ENCODE measurements at regions not wholly inside any gene's neighbourhood (a gene's known extent, or its start where the extent isn't known, plus 50 kb on each side); places are given as distances from the start of the nearest gene placed in this dataset.
"Not testable (repeated sequence)": the region's sequence is repeated elsewhere in the genome, so short reads cannot be mapped to it uniquely, and the experiment has no call there.

GRCh38 chr2:142827170-142827569 is 50.3 kb upstream of the KYNU start:
- ATAC-seq: no peak
- no peak for DNase-seq

- DNase-seq: no peak
- no peak for ATAC-seq
Observed at GRCh38 chr2:142825861-142826260, 51.6 kb upstream of the KYNU start.

GRCh38 chr2:142824756-142825155 is 52.7 kb upstream of the KYNU start:
- ATAC-seq (no peak), DNase-seq (no peak)

DNA sequence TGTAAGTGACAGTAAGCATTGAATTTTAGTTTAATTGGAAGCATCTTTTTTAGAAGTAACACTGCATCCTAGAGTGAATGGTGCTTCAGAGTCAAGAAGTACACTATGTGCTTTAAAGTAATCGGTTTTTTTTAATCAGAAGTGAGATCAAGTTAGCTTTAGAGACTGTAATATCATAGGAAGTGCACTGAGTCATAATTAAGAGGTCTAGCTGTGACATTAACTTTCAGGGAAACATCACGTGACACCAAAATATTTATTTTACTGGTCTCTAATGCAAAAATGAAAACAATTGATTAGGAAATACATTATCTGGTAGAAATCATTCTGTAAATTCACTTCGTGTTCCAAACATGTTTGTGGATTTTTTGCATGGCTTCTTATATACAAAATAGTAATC is 55.3 kb upstream of the KYNU start:
- ATAC-seq (no peak), DNase-seq (no peak)

- DNase-seq: no peak
- no peak for ATAC-seq
Observed at GRCh38 chr2:142819411-142819810, 58.1 kb upstream of the KYNU start.

DNA sequence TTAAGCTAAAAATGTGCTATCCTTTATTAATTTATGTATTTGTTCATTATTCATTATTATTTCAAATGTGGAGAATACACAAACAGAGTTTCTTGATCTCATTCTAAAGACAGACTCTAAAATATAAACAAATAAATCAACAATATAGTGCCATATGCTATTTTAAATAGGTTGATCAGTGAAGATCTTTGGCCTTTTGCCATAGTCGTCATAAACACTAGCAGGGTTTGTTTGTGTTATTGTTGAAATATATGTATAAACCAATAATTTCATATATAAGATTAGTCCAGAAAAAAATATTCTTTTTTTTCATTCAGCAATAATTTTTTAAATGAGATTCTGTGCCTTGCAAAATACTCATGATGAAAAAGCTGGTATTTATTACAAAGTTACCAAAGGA is 62.1 kb upstream of the KYNU start:
- no peak for ATAC-seq

GRCh38 chr2:142813830-142814829 is 63.3 kb upstream of the KYNU start:
- ATAC-seq (no peak), DNase-seq (no peak)

More for the DNA sequence above, 62.1 kb upstream of the KYNU start:
- DNase-seq: no peak

DNA sequence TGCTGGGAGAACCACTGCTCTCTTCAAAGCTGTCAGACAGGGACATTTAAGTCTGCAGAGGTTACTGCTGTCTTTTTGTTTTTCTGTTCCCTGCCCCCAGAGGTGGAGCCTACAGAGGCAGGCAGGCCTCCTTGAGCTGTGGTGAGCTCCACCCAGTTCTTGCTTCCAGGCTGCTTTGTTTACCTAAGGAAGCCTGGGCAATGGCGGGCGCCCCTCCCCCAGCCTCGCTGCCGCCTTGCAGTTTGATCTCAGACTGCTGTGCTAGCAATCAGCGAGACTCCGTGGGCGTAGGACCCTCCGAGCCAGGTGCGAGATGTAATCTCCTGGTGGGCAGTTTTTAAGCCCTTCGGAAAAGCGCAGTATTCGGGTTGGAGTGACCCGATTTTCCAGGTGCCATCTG is 65.8 kb upstream of the KYNU start:
- not testable (repeated sequence) for DNase-seq, ATAC-seq

DNA sequence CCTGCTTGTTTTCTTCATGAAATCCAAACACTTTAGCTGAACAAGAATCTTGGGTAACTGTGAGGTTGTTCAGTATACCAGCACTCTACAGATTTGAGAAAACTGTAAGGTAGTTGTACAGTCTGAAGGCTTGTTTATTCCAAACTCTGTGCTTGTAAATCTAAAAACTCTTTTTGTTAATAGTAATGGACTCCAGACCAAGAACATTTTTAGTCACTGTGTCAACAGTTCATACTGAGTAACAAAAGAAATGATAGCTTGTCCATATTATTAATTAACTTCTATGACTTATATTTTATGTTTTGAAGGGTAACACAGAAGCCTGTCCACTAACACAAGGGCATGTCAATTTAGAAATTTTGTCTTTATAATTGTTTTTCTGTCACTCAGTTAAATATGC is 72.2 kb upstream of the KYNU start:
- no peak for ATAC-seq
- no peak for DNase-seq

DNA sequence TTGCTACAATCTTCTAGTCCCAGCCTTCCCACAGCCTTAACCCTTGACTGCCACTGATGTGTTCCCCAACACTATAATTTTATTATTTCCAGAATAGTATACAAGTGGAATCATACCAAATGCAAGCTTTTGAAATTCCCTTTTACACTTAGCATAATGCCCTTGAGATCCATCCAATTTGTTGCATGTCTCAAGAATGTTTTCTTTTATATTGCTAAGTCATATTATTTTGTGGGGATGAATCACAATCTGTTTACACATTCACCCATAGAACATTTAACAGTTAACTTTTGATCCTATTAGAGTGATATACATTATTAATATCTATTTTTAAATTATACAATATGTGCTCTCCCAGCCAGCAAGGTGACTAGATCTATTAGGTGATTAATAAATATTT is 74.3 kb upstream of the KYNU start:
- DNase-seq (no peak), ATAC-seq (no peak)

- DNase-seq: no peak
- ATAC-seq: no peak
Observed at GRCh38 chr2:142796588-142796987, 80.9 kb upstream of the KYNU start.

DNA sequence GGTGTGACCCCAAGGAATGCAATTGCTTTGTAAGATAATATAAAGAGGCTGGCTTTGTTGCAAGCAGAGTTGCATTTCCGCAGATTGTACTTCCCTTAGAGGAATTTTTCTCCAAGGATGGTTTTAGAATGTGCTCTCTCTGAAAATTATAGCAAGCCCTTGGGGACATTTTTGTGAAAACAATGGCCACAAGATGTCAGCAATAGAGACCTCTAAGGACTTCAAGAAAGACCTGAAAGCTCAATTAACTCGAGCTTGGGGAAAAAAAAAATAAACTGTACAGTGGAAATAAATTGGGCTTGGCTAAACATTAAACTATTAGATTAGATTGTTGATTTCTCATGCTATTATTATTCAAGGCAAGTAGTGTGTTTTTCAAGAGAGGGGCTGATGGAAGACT is 81.3 kb upstream of the KYNU start:
- ATAC-seq (no peak), DNase-seq (no peak)

GRCh38 chr2:142794850-142795249 is 82.6 kb upstream of the KYNU start:
- ATAC-seq: no peak
- no peak for DNase-seq

DNA sequence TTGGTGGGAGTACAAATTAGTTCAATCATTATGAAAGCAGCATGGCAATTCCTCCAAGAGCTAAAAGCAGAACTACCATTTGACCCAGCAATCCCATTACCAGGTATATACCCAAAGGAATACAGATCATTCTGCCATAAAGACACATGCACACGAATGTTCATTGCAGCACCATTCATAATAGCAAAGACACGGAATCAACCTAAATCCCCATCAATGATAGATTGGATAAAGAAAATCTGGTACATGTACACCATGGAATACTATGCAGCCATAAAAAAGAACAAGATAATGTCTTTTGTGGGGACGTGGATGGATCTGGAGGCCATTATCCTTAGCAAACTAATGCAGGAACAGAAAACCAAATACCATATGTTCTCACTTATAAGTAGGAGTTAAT is 85.1 kb upstream of the KYNU start:
- not testable (repeated sequence) for ATAC-seq, DNase-seq

DNA sequence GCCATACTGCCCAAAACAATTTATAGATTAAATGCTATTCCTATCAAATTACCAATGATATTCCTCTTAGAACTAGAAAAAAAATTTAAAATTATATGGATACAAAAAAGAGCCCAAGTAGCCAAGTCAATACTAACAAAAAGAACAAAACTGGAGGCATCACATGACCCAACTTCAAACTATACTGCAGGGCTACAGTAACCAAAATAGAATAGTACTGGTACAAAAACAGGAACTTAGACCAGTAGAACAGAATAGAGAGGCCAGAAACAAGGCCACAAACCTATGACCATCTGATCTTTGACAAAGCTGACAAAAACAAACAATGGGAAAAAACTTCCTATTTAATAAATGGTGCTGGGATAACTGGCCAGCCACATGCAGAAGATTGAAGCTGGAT is 86.1 kb upstream of the KYNU start:
- DNase-seq: no peak
- no peak for ATAC-seq

DNA sequence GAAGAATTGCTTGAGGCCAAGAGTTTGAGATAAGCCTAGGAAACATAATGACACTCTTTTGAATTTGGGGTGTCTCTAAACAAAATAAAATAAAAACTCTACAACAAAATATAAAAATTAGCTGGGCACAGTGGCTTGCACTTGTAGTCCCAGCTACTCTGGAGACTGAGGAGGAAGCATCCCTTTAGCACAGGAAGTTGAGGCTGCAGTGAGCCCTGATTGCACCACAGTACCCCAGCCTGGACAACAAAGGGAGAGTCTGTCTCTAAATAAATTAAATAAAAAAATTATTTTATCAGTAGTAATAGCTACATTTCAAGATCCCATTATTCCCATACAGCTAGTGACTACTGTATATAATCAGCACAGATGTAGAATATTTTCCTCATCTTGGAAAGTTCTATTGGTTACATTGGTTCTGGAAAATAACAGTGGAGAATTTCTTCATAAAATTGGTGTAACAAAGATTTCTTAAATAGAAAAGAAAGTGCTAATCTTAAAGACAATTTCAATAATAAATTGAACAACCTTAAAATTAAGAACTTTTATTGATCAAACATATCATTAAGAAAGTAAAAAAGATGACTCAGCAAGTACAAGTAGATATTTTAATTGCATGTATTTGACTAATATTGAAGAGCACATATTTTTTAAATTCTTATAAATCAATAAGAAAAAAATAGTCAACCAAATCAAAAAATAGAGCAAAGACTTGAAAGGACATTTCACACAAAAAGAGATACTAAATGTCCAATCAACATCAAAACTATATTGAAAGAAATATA is 90.4 kb upstream of the KYNU start:
- DNase-seq (no peak), ATAC-seq (no peak)

GRCh38 chr2:142782942-142783443 is 94.5 kb upstream of the KYNU start:
- no peak for ATAC-seq
- no peak for DNase-seq

- DNase-seq (no peak), ATAC-seq (no peak)
Observed at GRCh38 chr2:142781146-142781545, 96.3 kb upstream of the KYNU start.

DNA sequence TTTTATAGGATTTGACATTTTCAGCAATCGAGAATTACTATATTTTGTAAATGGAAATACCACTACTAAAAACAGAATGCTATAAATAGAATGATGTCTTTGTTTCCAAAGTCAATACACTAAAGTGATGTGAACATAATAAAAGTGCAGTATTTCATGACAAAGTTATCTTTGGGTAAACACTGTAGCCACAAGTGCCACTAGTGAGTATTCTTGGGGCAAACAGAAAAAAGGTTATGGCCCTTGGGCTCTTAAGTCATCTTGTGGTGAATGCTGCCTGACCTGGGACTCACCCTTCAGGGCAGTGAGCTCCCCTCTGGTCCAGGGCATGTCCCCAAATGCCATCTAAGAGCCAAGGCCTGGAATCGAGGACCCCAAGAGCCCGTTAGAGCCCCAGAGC is 99.2 kb upstream of the KYNU start:
- ATAC-seq: no peak
- DNase-seq: no peak

- ATAC-seq: no peak
- DNase-seq: no peak
Observed at GRCh38 chr2:142777742-142778141, 99.7 kb upstream of the KYNU start.

DNA sequence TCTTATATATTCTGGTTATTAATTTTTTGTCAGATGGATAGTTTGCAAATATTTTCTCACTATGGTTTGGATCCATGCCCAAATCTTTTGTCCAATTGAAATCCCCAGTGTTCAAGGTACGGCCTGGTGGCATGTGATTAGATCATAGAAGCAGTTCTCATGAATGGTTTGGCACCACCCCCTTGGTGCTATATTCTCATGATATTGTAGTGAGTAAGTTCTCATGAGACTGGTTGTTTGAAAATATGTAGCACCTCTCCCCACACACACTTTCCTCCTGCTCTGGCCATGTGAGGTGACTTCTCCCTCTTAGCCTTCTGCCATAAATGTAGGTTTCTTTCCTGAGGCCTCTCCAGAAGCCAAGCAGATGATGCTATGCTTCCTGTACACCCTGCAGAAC is 107.7 kb upstream of the KYNU start:
- DNase-seq (no peak), ATAC-seq (no peak)

DNA sequence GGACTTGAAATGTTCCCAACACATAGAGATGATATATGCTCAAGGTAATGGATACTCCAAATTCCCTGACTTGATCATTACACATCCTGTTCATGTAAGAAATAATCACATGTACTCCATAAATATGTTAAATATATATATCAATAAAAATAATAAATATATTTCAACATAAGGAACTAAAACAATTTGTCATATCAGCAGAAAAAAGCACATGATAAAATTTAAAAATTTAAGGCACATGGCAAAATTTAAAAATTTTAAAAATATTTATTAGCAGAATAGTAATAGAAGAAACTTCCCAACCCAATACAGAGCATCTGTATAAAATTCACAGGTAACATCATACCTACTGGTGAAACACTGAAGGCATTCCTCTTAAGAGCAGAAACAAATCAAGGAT is 109.6 kb upstream of the KYNU start:
- ATAC-seq (no peak), DNase-seq (no peak)

- DNase-seq (no peak), ATAC-seq (no peak)
Observed at GRCh38 chr2:142758973-142759372, 118.5 kb upstream of the KYNU start.
